Posterior cingulate gyrus (tissue), 11 donors: ENCODE measurements at regions not wholly inside any gene's neighbourhood (a gene's known extent, or its start where the extent isn't known, plus 50 kb on each side); places are given as distances from the start of the nearest gene placed in this dataset.
A peak's percentile ranks its signal among the peaks of the same experiment; 100 is the strongest.

Source experiments
- DNase-seq, 10 donors: peaks; one replicate each; pipeline versions ENCODE4 v3.0.0 to v3.0.0-alpha.2; 2020 to 2021; ENCODE audit warnings: mixed read lengths in 3 of 10
- intact Hi-C: fragments of 100-400 bp; cut with DNase I; formaldehyde crosslinking; loops from one replicate; pipeline ENCODE4 v1.15.1; 2023

- intact Hi-C loops, result no loop called here
Observed at GRCh38 chr13:107713314-107713713, 502.0 kb downstream of the LIG4 start.

DNA sequence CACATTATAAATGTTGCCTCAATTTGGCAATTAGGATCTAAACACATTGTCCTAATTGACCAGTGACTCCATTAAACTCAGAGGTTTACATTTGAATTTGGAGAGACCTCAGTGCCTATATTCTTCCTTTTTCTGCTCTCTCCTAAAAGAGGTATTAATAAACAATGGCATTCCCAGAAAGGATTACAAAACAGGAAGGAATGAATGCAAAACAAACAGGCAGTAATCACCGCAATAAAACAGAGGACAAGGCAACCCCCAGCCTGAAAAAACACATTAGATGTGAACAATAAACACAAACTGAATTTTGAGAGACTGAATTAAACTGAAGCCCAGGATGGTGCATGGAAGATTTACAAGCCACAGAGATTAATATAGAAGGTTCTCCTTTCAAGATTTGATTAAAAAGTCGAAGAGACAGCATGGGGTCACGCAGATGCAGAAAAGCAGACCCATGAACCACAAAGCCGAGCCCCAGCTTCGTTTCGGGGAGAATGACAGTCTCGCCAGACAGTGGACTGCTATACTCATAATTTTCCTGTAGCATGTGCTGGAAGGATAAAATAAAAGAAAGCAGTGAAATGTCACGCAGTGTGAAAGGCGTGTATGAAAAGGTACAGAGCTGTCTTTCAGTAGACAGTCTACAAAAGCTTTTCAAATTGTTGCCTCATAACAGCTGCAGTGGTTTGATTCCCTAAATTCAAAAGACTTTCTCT is 503.0 kb downstream of the LIG4 start:
- intact Hi-C loops, result no loop called here
- no peak for DNase-seq

More at GRCh38 chr13:107713314-107713713, 502.0 kb downstream of the LIG4 start:
- no peak for DNase-seq

- intact Hi-C loops, result no loop called here
- no peak for DNase-seq
Observed at GRCh38 chr13:107690181-107690580, 525.2 kb downstream of the LIG4 start.

- intact Hi-C loops, result no loop called here
Observed at GRCh38 chr13:107685876-107686275, 529.5 kb downstream of the LIG4 start.

GRCh38 chr13:107681600-107681999 is 533.7 kb downstream of the LIG4 start:
- DNase-seq, result no peak
- intact Hi-C loops, result no loop called here

More at GRCh38 chr13:107685876-107686275, 529.5 kb downstream of the LIG4 start:
- DNase-seq, result no peak

- DNase-seq, result no peak
- intact Hi-C loops, result no loop called here
Observed at GRCh38 chr13:107680115-107680514, 535.2 kb downstream of the LIG4 start.

DNA sequence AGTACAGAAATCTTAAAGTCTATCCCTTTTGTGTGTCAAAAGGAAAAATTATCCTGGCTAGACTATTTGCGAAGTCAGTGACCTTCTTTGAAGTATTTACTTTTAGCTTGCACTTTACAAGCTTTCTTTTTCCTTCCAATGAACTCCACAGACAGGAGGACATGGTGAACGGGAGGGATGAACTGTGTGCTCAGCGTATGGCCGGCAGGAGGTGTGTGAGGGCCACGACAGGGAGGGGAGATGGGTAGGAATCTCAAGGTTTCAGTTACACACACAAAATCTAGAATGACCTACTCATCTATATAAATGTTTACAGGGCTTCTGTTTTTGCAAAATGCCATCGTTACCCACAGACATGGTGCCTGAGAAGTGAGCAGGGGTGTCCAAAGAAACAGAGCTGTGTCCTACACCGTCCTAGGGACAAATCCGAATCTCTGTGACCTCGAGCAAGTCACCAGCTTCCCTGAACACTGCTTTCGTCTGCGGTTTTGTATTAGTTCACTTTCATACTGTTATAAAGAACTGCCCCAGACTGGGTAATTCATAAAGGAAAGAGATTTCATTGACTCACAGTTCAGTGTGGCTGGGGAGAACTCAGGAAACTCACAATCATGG is 537.2 kb downstream of the LIG4 start:
- intact Hi-C loops, result no loop called here
- no peak for DNase-seq

GRCh38 chr13:107675847-107676550 is 539.3 kb downstream of the LIG4 start:
- intact Hi-C loops, result no loop called here
- no peak for DNase-seq

DNA sequence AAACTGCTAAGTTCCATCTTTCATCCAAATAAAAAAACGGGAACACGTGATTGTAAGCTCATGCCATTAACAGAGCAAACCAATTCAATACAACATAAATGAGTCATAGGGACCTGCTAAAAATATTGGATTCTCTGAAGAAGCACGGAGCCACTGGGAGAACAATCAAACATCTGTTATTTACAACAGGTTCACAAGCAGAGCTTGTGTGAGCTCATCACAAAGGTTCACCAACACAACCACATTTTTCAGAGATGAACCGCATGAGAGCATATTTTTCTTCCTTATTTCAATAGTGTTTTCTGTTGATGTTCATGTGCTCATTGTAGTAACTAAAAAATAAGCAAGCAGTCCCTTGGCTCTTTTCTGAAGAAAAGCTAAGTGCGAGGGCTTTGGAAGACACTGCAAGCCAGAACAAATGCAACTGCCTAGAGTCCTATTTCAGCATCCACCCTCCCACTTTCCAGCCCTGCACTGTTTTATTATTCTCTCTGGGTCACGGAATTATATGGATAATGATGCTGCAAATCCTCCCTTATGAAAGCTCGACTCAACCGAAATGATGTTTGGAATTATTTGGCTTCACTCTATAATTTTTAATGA is 545.8 kb downstream of the LIG4 start:
- DNase-seq, result no peak
- intact Hi-C loops, result no loop called here

GRCh38 chr13:107665926-107666458 is 549.3 kb downstream of the LIG4 start:
- intact Hi-C loops, result no loop called here
- no peak for DNase-seq

DNA sequence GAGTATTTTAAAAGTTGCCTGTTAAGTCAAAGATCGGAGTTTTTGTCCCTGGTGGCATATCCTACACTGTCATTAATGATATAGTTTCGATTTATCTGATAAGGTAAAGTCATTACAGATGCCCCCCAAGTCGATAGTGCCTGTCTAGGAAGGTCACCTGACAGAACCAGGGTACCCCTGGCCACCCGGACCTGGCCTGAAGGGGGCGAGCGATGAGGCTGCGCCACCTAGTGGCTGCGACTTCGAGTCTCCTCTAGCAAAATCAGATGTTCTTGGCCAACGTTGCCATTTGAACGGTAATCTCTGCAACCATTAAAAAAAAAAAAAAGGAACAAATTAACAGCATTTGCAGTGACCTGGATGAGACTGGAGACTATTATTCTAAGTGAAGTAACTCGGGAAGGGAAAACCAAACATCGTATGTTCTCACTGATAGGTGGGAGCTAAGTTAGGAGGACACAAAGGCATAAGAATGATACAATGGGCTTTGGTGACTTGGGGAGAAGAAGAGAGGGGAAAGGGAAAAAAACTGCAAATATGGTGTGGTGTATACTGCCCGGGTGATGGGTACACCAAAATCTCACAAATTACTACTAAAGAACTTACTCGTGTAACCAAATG is 565.1 kb downstream of the LIG4 start:
- intact Hi-C loops, result loop anchor here (1.0 to 10.0 kb wide), 2 partner anchors 275 to 440 kb away; no protein-coding TSS in a partner anchor
- DNase-seq, result peak; percentile 34 to 92 (median 55)

DNA sequence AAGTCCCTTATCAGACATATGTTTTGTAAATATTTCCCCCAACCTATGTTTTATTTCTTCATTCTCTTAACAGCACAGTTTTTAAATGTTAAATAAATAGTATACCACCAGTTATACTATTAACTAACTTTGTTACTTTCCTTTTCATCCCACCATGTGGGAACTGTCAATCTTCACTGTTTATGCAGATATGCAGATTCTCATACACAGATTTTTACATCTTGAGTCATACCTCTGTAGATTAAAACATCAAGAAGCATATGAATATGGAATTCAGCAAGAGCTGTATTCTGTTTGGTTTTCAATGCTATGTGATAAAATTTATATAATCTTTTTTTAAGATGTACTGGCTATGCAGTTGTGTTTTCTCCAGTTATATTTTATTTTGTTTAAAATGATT is 566.3 kb downstream of the LIG4 start:
- DNase-seq, result no peak
- intact Hi-C loops, result no loop called here

DNA sequence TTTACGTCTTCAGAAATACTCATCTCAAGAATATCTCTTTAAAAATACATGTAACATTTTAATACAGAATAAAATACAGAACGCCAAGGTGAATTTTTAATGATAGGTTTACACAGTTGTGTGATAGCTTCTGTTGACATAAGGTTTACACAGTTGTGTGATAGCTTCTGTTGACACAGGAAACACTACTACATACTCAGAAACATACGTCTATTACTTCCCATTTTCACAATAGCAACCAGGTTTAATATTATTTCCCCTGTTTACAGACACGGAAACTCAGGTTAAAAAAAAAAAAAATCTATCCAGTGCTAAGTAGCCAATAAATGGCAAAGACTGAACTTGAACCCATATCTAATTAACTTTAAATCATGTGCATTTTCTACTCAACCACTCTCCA is 571.2 kb downstream of the LIG4 start:
- DNase-seq, result no peak
- intact Hi-C loops, result no loop called here

- no peak for DNase-seq
- intact Hi-C loops, result no loop called here
Observed at GRCh38 chr13:107643615-107644014, 571.7 kb downstream of the LIG4 start.

- DNase-seq, result no peak
- intact Hi-C loops, result no loop called here
Observed at GRCh38 chr13:107642831-107643230, 572.5 kb downstream of the LIG4 start.

DNA sequence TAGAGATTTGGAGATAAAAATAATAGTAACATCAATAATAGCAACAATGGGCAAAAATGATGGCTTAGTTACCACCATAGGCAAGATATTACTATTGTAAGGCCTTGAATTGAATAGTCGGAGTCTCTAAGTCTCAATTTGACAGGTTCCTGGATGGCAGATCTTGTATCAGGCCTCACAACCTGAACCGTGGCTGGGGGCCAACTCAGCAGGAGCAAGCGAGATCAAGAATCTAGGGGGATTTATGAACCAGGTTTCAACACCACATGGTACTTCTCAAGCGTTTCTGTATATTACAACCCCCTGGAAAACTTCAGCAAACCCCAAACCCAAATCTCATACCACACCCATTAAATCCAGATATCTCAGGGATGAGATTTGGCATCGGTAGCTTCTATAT is 573.8 kb downstream of the LIG4 start:
- DNase-seq, result peak in 1 of 10 donors; percentile 69
- intact Hi-C loops, result no loop called here

GRCh38 chr13:107625648-107626047 is 589.7 kb downstream of the LIG4 start:
- intact Hi-C loops, result no loop called here
- no peak for DNase-seq

GRCh38 chr13:107617527-107617926 is 597.8 kb downstream of the LIG4 start:
- intact Hi-C loops, result no loop called here
- no peak for DNase-seq

DNA sequence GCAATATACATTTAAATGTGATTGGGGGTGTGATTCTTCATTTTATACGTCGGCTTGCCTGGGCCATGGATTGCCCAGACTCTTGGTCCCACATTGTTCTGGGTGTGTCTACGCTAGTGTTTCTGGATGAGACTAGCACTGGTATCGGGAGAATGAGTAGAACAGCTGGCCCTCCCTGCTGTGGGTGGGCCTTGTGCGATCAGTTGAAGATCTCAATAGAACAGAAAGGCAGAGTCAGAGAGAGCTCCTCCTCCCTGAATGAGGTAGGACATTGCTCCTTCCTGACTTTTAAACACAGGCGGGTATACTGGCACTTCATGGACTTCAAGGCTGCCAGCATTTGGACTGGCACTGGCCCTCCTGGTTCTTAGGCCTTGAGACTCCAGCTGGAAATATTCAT is 603.0 kb downstream of the LIG4 start:
- intact Hi-C loops, result no loop called here

GRCh38 chr13:107608736-107609135 is 606.6 kb downstream of the LIG4 start:
- intact Hi-C loops, result no loop called here
- no peak for DNase-seq

More for the DNA sequence above, 603.0 kb downstream of the LIG4 start:
- no peak for DNase-seq
